ENCODE measurements at regions not wholly inside any gene's neighbourhood (a gene's known extent, or its start where the extent isn't known, plus 50 kb on each side); places are given as distances from the start of the nearest gene placed in this dataset.
A peak's percentile ranks its signal among the peaks of the same experiment; 100 is the strongest.

- no peak for DNase-seq (ENCODE audit: low read depth in 3 of 3, low spot score in 2 of 3)
Measured at GRCh38 chr12:13843841-13844240, 137.6 kb downstream of the GRIN2B start.

- DNase-seq (ENCODE audit: low read depth in 3 of 3, low spot score in 2 of 3), result no peak
Measured at GRCh38 chr12:13841358-13841757, 140.0 kb downstream of the GRIN2B start.

GRCh38 chr12:13839365-13840336, 141.8 kb downstream of the GRIN2B start:
- DNase-seq (ENCODE audit: low read depth in 3 of 3, low spot score in 2 of 3), result no peak

- DNase-seq (ENCODE audit: low read depth in 3 of 3, low spot score in 2 of 3), result peak in 1 of 3 donors; percentile 21
Measured at GRCh38 chr12:13836099-13836498, 145.3 kb downstream of the GRIN2B start.

GRCh38 chr12:13835652-13836051, 145.8 kb downstream of the GRIN2B start:
- no peak for DNase-seq (ENCODE audit: low read depth in 3 of 3, low spot score in 2 of 3)

- DNase-seq (ENCODE audit: low read depth in 3 of 3, low spot score in 2 of 3), result no peak
Measured at GRCh38 chr12:13834241-13834640, 147.2 kb downstream of the GRIN2B start.

- DNase-seq (ENCODE audit: low read depth in 3 of 3, low spot score in 2 of 3), result no peak
Measured at GRCh38 chr12:13817131-13817530, 164.3 kb downstream of the GRIN2B start.

- DNase-seq (ENCODE audit: low read depth in 3 of 3, low spot score in 2 of 3), result peak in 2 of 3 donors; percentile 29 to 35
Measured at GRCh38 chr12:13816394-13816793, 165.0 kb downstream of the GRIN2B start.

- no peak for DNase-seq (ENCODE audit: low read depth in 3 of 3, low spot score in 2 of 3)
Measured at GRCh38 chr12:13812168-13812567, 169.2 kb downstream of the GRIN2B start.

- DNase-seq (ENCODE audit: low read depth in 3 of 3, low spot score in 2 of 3), result no peak
Measured at GRCh38 chr12:13811061-13811460, 170.3 kb downstream of the GRIN2B start.

- DNase-seq (ENCODE audit: low read depth in 3 of 3, low spot score in 2 of 3), result no peak
Measured at GRCh38 chr12:13805041-13805440, 176.4 kb downstream of the GRIN2B start.

GRCh38 chr12:13801543-13801942, 179.9 kb downstream of the GRIN2B start:
- DNase-seq (ENCODE audit: low read depth in 3 of 3, low spot score in 2 of 3), result no peak

GRCh38 chr12:13799574-13799973, 181.8 kb downstream of the GRIN2B start:
- no peak for DNase-seq (ENCODE audit: low read depth in 3 of 3, low spot score in 2 of 3)

GRCh38 chr12:13798162-13798561, 183.2 kb downstream of the GRIN2B start:
- no peak for DNase-seq (ENCODE audit: low read depth in 3 of 3, low spot score in 2 of 3)

- no peak for DNase-seq (ENCODE audit: low read depth in 3 of 3, low spot score in 2 of 3)
Measured at GRCh38 chr12:13794706-13795105, 186.7 kb downstream of the GRIN2B start.

- DNase-seq (ENCODE audit: low read depth in 3 of 3, low spot score in 2 of 3), result no peak
Measured at GRCh38 chr12:13790317-13790716, 191.1 kb downstream of the GRIN2B start.

GRCh38 chr12:13788626-13789025, 192.8 kb downstream of the GRIN2B start:
- DNase-seq (ENCODE audit: low read depth in 3 of 3, low spot score in 2 of 3), result no peak

- DNase-seq (ENCODE audit: low read depth in 3 of 3, low spot score in 2 of 3), result no peak
Measured at GRCh38 chr12:13786646-13787045, 194.8 kb downstream of the GRIN2B start.

GRCh38 chr12:13784504-13784903, 196.9 kb downstream of the GRIN2B start:
- no peak for DNase-seq (ENCODE audit: low read depth in 3 of 3, low spot score in 2 of 3)

- DNase-seq (ENCODE audit: low read depth in 3 of 3, low spot score in 2 of 3), result no peak
Measured at GRCh38 chr12:13780453-13780852, 200.9 kb downstream of the GRIN2B start.

GRCh38 chr12:13777374-13777773, 204.0 kb downstream of the GRIN2B start:
- DNase-seq (ENCODE audit: low read depth in 3 of 3, low spot score in 2 of 3), result no peak

GRCh38 chr12:13772264-13772663, 209.1 kb downstream of the GRIN2B start:
- no peak for DNase-seq (ENCODE audit: low read depth in 3 of 3, low spot score in 2 of 3)
